Right renal cortex interstitium (tissue), 3 donors: ENCODE measurements at regions not wholly inside any gene's neighbourhood (a gene's known extent, or its start where the extent isn't known, plus 50 kb on each side); places are given as distances from the start of the nearest gene placed in this dataset.

Experiments used
- DNase-seq, 3 donors: peaks; one replicate each; pipeline ENCODE4 v3.0.0-alpha.2; 2013; ENCODE audit warnings: low read depth in 3 of 3, low spot score in 2 of 3

DNA sequence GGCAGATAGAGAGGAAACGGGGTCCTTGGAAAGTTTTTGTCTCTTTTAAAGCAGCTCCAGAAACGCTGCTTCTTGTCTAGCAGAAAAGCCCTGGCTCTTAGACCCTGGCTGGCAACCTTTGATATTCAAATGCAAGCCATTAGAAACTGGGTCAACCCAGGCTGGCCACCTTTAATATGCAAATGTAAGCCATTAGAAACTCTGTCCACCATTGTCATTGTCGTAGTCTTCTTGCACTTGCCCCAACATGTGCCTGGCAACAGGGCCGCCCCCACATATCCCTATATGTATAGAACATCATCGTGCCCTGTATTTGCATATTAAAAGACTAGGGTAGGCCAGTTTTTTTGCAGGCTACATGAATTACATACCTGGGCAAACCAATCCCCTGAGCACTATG lies 621.3 kb upstream of the DPP6 start:
- no peak for DNase-seq

DNA sequence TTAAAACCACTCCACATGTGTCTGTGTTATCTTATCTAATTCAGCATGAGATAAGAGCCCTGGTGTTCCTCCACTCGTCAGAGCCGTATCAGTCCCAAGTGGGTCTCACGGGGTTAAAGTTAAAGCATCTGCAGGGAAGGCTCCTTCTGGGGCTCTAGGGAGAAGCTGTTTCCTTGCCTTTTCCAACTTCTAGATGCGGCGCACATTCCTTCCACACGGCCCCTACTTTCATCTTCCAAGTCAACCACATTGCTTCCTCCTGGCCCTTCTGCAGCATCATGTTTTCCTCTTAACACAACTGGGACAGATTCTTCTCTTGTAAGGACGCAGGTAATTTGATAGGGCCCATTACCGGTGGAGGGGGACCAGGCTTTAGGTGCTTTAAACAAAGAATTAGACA lies 620.1 kb upstream of the DPP6 start:
- no peak for DNase-seq

DNA sequence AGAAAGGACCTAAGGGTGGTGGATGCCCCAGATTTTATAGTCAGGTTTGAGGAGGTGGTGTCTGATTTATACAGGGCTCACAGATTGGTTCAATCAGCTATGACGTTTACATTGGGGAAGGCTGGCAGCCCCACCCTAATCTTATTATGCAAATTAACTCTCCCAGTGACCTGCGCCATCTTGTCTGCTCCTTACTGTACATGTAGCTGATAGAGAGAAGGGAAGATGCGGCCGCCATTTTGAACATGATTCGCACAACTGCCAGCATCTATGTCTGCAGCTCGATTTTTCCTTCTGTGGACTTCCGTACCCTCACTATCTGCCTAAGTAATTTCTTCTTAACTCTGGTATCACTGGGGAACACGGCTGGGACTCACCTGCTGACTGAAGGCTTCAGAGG lies 619.0 kb upstream of the DPP6 start:
- no peak for DNase-seq

DNA sequence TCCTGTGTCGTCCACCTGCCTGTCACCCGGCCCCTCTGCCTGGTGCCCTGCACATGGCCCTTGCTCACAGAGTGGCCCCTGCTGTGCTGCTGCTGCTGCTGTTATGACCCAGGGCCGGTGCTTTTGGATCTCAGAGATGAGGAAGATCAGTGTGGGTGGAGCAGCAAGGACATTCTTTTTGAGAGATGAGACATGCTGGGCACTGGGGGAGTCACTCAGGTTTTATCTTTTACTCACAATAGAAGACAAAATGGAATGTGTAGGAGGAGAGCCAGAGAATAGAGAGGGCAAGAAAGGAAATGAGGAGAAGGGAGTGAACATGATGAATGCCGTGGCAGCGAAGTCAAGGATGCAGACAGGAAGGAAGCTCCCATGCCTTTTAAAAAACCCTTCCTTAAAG lies 611.5 kb upstream of the DPP6 start:
- no peak for DNase-seq

DNA sequence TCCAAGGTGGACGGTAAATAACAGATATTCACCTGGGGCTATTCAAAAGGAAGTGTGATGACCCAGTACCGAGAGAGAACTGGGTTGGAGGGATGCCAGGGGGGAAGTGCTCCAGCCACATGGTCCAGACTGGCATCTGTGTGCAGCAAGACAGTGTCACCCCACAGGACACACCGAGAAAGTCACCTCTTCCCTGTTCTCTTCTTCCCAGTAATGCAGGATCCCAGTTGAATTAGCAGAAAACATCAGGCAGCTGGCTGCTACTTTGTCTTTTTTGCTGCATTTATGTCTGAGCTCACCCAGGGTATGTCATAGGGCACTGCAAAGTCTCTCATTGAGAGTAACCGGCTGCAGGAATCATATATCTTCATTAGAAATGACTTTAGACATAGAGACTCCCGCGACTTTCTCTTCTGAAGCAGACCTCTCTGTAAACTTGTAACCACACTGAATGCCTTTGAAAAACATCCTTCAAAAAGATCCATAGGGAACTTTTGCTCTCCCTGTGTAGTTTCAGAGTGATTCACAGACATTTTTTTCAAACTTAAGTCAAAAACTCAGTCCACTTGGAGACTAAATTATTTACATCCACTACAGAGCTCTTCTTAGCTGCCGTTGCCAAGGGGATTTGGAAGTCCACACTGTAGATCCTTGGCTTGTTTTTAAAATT lies 609.0 kb upstream of the DPP6 start:
- peak in 1 of 3 donors; percentile 80 for DNase-seq

DNA sequence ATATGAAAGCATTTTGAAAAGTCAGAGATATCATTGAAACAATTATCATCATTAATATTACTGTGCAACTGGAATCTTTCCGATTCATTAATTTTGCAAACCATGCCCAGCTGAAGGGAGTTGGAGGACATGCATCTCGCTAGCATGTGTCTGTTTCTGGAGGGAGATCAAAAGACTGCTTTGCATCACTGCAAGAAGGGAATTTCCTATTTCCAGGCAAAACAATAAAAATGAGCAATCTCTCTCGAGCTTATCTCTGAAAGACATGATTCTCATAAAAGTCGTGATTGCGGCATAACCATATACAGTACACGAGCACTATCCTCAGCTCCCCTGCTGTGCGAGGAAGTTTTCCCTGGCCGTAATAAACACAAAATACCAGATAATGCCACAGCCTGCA lies 607.6 kb upstream of the DPP6 start:
- no peak for DNase-seq

DNA sequence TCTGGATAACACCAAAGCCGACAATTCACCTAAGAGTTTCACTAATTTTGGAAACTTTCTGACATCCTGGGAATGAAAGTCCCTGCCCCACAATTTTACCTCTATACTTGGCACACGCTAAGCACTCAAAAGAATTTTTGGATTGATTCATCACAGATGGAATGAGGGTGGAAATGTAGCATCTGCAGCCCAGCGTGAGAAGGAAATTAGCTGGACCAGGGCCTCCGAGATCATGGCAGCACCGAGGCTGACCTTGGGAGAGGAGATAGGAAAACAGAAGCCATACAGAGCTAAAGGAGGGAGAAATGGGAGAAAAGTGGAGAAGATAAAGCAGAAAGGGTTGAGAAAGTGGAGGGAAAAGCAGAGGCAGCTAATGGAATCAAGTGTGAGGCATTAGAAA lies 606.6 kb upstream of the DPP6 start:
- no peak for DNase-seq

DNA sequence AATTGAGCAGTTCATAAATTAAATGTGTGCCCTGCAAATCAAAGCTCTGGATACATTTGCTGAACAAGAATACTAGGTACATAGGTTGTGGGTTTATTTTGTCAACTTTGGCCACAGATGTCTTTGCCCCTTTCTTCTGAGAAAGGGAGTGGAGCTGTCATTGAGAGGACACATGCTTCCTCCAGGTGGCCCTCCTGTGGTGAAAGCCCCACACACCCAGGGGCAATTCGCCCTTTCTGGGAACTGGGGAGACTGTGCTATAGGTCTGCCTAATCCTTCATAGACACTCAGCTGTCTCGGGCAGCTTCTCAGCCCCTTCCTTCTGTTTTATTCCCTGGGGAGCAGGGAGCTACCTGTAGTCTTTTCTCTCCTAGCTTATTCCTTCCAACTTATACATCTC lies 605.7 kb upstream of the DPP6 start:
- DNase-seq: no peak

DNA sequence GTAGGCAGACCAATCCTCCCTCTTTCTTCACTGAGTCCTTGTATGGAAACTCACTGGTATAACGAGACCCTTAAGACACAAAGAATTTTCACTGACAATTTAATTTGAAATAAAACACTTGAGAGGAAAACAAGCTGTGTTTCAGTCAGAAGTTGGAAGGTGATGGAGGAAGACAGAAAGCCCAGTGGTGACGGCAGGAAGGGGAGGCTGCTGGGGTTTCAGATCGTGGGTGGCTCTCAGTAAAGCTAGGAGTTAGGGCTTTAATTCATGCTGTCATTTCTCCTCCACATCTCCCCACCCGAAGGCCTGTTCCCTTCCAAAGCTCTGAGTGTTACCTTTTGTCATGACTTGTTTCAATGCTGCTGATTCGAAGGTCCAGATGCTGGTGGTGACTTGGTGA lies 605.2 kb upstream of the DPP6 start:
- DNase-seq: peak in 1 of 3 donors; percentile 67

DNA sequence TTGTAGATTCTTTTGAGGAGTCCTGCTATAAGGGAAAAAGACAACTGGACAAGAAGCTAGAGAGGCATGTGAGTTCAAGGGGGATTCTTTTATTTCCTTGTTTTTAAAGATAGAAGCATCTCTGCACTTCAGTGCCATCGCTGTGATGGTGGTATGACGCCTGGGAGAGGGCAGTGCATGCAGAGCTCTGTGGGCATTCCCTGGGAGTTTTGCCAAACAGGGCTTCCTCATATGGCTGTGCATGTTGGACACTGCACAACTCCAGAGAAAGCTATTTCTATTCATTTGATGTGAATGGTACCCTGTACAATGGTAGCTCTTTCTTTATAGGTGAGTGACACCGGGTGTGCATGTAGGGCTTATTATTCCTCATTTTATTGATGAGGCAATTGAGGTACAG lies 599.5 kb upstream of the DPP6 start:
- no peak for DNase-seq

DNA sequence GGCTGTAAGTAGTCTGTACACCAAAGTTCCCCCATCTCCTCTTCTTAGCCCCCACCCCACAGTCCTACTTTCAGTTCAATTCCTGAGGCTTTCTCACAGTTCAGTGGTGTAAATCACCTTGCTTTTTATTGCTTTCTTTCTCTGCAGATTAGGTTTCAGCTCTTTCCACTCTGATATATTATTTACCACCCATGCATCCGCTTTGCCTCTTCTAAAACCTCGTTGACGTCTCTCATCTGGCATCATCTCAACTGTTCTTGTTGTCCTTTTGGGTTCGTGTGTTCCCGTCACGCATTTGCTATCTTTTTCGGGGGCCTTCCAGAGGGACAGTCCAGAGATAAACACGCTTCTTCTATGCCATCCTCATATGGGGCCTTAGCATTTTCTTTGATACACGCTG lies 597.9 kb upstream of the DPP6 start:
- peak in 1 of 3 donors; percentile 69 for DNase-seq

DNA sequence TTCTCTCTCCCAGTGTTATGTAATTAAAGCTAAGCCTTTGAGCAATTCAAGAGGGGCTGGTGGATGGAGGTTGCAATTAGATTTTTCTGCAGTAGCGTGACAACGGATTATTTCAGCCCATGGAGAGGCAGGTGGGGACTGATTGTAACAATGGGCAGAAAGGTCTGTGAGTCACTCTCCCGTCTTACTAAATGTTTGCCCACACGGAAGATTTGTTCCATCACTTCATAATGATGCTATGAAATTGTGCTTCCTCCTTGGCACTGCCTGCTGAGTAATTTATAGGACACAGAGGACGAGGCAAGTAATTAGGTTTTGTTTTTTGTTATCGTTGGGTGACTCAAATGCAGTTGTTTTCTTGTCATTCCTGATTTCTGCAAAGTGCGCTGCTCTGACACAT lies 594.5 kb upstream of the DPP6 start:
- no peak for DNase-seq

DNA sequence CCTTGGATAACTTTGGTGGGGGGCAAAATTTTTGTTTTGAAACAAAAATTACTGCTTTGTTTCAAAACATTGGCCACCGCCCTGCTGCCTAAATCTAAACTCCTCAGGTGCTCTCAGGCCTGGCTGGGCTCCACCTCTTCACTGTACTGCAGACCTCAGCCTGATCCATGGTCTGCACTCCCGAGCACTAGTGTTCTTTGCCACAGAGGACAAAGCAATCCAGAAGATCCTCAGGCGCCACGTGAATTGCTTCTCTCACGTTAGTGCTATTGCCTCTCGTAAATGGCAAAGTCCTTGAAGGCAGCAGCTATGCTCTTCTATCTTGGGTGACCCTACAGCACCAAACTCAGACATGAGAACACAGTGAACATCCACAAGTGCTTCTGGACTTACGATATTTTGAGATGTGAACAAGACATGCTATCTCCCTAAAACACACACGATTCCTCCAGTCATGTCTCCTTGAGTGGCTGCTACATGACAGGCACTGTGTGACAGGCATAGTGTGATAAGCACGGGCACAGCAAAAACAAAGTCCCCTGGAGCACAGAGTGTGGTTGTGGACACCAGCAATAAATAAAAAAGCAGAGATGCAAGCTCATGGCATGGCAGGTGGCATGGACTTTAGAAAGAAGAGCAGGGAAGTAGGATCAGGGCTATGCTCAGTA lies 582.1 kb upstream of the DPP6 start:
- DNase-seq: no peak

DNA sequence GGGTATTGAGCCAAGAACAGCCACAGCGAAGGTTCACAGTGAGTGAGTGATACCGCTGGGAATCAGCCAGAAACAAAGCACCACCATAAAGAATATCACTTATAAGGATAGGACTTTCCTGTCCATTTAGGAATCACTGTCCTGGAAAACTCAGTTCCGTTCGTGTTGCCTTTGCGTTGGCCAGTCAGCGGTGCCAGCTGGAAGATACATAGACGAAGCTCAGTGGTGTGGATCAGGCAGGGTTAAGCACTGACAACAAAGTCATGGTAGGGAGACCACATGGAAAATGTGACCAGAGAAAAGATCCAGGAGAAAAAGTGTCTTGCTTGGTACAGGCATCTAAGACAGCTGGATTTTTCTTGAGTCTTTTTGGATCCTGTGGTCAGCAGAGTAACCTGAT lies 579.7 kb upstream of the DPP6 start:
- no peak for DNase-seq

DNA sequence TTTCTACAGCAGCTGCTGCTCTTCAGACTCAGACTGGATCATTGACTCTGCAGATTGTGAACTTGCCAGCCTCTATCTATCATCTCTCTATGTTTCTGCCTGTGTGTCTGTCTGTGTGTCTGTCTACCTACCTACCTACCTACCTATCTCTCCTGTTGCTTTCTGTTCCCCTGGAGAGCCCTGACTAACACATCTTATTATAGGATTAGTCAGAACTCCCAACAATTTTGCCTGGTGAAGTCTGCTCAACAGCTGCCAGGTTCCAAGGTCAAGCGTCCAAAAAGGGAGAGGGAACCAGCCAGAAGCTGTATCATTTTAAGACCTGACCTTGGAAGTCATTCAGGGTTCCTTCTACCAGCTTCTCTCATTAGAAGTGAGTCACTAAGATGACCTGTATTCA lies 579.0 kb upstream of the DPP6 start:
- no peak for DNase-seq

DNA sequence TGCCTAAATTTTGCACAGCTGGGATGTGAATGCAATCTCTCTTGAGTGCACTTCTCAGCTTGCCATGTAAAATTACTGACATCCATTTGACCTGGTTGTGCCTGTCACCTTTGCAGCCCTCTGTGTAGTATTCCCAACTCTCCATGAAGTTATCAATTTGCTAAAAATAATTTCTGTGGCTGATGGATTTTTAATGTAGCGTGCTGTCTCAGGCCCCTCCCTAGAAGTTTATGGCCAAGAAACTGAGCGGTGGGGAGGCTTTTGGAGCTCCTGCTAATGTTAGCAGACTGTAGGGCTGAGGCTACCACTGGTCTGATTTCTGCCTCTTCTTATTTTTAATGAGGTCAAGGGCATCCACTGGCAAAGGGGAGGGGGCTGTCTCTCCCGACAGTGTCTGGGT lies 577.0 kb upstream of the DPP6 start:
- DNase-seq: no peak

DNA sequence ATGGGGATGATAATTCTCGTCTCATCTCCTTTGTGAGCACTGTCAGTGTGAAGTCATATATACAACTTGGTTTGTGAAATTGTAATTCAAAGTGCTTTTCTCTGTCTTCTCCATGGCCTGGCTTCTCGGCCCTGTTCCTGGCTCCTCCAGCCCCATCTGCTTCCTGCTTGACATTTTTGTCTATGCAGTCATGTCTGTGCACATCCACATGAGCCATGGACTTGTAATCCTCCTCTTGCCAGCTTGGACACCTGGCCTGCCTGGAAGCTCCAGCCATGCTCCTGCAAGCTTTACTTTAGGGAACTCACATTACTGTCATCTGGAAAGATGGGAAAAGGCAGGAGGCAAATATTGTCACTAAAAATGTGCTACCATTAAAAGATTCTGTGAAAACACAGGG lies 576.0 kb upstream of the DPP6 start:
- no peak for DNase-seq

DNA sequence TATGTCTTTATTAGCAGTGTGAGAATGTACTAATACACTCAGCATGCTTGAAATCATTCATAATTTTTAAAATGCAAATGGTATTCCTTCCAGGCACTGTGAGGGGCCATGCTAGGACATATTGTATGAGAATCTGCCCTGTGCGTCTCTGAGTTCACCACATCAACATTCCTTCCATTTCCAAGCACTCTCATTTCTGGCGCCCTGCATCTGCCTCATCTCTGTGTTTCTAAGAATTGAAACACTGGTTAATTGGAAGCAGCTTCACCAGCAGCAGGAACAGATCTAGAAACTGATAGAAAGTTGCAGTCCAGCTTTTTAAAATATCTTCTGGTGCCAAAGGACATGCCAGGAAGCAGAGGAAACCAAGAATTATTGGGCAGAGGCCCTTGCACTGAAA lies 555.9 kb upstream of the DPP6 start:
- DNase-seq: no peak

DNA sequence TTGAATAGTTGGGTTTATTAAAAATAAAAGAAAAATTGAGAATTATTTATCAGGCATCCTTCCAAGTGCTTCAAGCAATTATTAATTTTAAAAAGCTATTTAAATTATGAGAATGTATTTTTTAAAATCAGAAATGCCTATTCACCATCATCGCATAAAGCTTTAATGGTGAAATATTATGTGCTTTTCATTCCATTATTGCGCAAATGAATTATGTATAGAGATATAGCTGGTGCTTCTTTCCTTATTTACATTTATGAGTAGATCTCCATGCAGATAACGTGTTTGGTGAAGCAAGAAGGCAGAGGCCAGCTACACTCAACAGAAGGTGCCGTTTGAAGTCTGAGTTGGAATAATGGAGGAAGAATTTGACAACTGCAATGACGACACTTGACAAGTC lies 549.1 kb upstream of the DPP6 start:
- DNase-seq: no peak

DNA sequence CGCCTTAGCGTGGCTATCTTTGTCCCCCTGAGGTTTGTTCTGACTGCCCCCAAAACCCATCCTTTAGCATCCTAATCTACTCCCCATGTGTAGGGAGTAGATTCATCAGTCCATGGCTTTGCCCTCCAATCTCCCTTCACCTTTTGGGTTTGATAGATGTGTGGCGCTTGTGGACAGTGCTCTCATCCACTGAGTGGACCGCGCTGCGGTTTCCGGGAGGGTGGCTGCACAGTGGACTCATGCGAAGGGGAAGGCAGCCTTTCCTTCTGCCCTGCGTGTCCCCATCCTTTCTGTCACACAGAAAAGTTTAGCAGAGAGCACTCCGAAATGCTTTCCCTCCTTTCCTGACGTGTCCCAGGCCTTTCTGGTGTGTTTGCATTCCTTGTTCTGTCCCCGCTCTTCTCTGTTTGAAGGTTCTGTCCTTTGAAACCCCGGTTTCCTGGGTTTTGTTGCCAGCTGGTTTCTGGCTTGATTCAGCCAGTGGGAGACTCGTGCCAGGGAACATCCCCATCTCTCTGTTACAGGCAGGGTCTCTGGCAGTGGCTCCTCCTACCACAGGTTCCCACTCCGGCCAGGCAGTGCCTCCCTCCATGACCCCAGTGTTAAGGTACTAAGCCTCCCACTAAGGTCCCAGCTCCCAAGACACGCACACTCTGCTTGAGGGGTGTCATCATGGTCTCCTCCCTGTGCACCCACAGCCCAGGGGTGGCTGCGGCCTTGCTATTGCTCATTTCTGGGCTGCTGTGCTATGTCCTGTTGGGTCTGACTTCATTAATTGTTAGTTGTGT lies 547.7 kb upstream of the DPP6 start:
- no peak for DNase-seq

DNA sequence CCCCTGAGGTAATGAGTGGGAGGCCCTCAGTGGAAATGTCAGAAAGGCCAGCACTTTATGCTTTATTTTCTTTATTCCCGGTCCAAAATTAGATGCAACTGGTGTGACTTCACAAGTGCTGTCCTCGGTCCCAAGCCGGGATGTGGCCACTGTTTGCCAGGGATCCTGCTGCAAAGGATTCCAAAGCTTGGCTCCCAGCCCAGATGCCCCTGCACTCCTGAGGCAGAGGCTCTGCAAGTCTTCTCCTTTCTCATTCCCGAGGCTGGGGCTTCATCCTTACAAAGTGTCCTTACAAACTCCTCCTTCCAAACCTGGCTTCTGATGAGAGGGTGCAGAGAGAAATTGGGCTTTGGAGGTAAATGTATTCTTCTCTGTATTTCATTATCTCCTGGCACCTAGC lies 544.3 kb upstream of the DPP6 start:
- no peak for DNase-seq

DNA sequence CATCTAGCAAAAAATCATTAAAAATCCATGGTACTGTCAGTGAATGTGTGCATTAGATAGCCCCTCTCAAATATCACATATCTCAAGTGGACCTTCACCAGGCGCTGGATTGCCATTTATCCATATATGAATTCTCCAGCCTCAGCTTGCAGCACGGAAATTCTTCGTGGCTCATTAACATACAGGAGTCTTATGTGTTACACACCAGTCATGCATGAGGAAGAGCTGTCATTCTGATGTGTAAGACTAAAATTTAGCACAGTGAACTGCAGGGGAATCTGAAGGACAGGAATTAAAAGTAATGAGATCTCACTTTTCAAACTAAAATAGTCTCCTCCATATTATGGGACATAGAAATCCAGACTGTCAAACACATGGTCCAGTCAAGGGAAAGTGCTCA lies 542.4 kb upstream of the DPP6 start:
- DNase-seq: no peak
